HG02571 (cell line): ENCODE measurements at regions not wholly inside any gene's neighbourhood (a gene's known extent, or its start where the extent isn't known, plus 50 kb on each side); places are given as distances from the start of the nearest gene placed in this dataset.

Experiments used
- ATAC-seq: cut with Tn5 transposase; IDR thresholded peaks from one replicate; pipeline ENCODE4 v1.9.1; 2021; ENCODE audit warnings: mild to moderate bottlenecking, moderate library complexity; ENCODE audit not compliant: unreplicated experiment

DNA sequence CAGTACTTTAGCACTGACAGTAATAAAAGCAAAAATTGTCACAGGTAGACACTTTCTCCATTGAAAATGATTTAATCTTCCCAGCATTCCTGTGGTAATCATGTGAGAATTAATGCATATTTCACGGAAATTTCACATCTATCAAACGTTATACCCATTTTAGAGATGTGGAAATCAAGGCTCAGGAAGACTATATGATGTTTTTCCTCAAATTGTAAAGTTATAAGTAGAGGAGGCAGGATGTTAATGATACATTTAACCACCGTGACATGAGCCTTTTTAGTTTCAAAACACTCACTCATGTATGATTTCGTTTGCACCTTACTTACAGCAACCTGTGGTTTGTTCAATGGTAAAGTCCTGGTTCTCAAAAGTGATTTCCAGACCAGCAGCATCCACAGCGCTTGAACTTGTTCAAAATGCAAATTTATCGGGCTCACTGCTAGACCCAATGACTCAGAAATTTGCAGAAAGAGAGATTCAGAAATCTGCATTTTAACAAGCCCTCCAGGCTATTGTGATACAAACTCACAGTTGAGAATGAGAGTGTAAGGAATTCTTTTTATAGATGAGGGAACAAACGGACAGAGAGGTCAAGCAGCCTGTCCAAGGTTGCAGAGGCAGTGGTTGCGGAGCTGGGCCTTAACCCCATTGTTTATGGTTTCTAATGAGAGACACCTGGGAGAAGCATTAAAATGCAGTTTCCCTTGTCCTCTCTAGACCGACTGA lies 654.8 kb upstream of the TBX3 start:
- ATAC-seq: no peak

DNA sequence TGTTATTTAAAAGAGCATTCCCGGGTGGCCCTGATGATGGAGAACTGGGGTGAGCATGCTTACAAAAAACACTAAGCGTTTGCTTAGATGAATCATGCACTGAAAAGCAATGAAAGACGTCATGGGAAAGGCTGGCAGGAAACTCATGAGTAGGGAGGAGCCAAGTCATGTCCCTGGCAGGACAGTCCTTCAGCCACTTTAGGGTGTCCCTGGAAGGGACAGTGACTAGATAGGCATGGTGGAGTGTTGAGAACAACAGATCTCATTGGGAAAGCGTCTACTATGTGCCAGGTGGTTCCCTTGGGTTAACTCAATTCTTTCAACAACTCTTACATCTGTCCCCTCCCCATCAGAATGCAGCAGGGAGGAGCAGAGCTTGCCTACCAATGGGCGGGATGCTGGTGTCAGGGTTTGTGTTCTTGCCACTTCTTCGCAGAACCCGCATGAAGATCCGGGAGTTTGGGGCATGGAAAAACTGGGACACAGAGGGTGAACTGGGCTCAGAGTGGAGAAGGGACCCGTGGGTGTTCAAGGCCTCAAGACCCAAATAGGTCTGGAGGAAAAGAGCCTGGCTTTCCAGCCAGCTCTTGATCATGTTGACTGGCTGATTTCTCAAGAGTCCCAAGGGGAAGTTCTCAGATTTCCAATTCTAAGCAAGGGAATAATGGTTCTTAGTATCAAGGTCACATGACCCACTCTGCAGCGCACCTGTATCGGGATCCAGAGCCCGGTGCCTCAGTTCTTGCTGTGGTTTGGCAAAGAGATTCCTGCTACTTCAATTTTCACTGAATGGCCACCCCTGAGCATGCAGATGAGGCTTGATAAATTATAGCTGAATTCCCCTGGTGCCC lies 653.9 kb upstream of the TBX3 start:
- ATAC-seq: no peak

DNA sequence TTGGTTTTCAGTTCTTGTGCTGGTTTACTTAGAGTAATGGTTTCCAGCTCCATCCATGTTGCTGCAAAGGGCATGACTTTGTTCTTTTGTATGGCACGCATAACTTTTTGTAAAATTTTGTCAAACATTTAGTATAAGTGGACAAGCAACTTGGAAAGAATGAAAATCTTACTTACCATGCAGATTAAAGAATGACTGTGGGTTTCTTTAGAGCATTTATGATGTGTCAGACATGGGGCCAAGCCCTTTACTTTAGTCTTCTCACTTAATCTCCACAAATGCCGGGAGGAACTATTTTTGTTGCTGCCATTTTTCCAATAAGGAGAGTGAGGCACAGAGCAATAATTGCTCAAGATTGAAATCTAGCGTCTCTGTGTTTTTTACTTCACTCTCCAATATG lies 652.5 kb upstream of the TBX3 start:
- ATAC-seq: no peak

DNA sequence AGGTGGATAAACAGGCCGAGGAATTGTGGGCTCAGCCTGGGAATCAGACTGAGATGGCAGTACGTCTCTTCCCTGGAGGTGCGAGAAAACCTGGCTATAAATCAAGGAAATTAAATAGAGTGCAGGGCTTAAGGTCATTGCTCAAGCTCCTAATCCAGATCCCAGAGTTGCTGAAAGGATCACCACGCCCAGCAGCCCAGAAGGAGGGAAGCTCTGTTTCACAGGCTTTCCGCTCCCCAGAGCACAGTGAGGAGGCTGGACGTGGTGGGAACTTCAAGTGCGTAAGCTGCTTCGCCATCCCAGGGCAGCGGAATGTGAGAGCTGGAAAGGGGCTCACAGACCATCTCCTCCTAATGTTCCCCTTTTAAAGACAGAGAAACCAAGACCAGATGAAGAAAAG lies 651.6 kb upstream of the TBX3 start:
- no peak for ATAC-seq

DNA sequence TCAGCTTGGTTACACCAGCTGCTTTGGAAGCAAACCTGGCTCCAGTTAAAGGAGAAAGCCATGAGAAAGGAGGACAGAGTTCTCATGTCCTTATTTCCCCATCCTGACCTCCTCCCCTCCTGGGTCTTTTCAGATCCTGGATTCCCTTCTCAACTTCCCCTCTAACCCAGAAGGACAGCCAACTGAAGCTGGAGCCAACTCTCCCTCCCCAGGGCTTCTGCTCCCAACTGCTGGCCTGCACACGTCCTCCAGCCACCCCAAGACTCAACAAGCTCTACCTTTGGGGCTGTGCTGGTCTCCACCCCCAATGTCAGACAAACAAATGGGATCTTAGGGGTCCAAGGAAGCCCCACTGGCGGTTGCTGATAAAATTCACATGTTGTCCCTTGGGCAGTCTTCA lies 651.1 kb upstream of the TBX3 start:
- ATAC-seq: no peak

DNA sequence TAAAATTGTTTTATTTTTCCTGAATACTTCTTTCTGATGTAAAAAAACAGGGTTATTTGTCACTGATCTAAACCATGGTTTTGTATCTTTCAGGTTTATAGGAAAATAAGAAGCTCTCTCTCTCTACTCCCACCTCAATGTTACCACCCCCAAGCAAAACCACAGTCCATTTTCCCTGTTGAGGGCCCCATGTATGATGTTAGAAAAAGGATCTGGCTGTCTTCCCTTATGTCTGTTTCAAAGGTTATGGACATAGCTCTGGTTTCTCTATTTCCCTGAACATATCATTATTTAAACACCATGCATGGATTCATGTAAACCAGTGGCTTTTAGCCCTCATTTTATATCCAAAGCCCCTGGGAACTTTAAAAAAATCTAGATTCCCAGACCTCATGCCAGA lies 649.0 kb upstream of the TBX3 start:
- ATAC-seq: no peak

DNA sequence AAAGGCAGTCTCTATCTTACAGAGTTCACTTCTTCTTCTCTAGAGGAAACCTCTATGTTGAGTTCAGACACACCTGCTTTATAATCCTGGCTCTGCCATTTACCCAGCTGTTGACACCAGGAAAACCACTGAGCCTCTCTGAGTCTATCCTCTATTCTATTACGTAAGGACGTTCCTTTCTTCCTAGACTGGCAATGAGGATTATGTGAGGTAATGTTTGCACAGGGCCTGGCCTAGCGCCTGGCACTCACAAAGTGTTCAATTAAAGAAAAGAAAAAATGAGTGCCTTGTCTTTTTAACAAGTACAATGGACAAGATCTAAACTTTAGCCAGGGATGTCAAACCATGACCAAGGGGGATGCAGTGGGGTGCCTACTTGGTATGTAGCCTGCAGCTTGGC lies 641.9 kb upstream of the TBX3 start:
- no peak for ATAC-seq

DNA sequence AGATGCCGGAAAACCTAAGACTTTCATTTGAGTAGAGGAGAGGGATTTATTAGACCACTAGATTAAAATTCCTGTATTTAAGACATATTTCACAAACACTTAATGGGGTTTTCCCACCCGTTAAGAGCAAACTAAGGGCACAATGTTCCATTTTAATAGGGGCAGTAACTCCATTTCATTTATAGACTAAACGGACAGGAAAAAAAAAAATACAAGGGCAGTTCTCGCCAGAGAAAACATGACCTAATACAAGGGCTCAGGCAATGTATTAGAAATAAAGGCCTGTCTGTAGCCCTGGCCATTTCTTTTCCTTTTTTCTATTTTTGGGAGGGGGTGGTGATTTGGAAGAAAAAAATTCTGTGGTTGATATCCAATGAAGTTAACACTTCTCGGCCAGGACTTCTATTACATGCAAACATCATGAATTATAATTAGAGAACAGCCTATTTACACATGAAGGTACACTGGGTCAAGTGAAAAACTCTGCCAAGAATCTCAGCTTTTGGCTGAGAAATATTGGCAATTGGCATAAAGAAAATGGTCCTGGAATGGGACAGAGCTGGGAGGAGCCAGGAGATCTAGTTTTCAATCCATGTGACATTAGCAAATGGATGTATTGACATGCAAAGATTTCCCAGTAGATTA lies 641.1 kb upstream of the TBX3 start:
- no peak for ATAC-seq

DNA sequence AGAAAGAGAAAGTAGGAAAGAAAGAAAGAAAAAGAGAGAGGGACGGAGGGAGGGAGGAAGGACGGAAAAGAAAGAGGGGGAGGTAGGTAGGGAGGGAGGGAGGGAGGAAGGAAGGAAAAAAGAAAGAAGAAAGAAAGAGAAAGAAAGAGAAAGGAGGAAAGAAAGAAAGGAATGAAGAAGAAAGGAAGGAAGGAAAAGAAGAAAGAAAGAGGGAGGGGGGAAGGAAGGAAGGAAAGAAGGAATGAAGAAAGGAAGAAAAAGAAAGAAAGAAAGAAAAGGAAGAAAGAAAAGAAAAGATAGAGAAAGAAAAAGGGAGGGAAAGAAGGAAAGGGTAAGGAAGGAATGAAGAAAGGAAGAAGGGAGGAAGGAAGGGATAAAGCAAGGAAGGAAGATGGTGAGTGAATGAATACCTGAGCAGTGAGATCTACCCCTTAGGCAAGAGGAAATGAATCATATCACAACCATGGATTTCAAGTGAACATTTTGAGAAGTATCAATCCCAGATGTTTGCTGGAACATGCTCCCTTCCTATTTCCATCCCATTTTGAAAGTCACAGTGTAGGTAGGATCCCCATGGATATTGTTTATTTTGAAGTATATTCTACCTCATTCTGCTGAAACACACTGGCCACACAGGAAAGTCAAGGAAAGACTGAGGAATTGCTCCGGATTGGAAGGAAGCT lies 639.4 kb upstream of the TBX3 start:
- no peak for ATAC-seq

DNA sequence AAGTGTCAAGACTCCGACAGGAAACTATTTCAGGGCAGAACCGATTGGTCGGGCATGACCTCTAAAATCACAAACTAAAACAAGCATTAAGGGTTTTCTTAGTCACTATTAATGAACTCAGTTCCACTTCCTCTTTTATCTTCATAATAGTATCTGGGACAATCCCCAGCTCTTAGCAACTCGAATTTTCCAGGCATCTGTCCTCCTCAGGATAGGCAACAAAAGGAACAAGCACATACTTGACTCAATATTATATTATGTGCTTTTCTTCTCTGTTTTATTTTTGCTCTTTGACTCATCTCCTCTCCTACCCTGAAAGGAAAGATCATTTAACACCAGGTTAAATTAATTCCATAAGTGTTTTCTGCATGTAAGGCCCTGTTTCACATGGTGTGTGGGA lies 638.3 kb upstream of the TBX3 start:
- ATAC-seq: peak; percentile 65

DNA sequence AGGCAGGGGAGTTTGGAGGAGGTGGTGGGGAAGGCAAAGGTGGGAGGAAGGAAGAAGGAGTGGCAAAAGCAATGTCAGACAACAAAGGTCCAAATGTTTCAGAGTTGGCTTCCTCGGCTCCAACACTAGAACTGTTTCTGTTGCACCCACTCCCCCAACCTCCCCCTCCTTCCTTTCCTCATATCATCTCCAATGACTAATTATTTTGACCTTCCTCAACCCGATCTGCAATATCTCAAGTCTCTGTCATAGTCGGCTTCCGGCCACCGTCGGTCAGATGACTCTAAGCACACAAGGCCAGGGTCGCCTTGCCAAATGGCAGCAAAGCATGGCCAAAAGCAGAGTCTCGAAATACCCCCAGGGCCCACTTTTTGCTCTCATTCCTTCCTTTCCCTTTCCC lies 637.0 kb upstream of the TBX3 start:
- no peak for ATAC-seq

DNA sequence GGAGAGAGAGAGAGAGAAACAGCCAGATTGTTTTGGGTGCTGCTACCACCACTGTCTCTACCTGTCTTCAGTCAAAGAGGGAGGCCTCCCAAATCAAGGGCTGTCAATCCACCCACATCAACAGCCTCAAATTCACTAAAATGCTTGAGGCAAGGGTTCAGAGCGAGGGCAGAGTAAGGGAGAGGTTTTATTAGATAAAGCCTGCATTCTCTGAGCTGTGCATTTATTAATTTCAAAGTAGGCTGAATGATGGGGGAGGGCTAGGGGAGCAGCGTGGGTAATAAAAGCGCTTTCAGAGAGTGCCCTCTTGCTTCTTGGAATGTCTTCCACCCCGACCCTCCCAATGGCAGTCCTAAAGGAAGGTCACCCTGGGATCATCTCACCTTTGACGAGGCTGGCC lies 636.5 kb upstream of the TBX3 start:
- no peak for ATAC-seq

DNA sequence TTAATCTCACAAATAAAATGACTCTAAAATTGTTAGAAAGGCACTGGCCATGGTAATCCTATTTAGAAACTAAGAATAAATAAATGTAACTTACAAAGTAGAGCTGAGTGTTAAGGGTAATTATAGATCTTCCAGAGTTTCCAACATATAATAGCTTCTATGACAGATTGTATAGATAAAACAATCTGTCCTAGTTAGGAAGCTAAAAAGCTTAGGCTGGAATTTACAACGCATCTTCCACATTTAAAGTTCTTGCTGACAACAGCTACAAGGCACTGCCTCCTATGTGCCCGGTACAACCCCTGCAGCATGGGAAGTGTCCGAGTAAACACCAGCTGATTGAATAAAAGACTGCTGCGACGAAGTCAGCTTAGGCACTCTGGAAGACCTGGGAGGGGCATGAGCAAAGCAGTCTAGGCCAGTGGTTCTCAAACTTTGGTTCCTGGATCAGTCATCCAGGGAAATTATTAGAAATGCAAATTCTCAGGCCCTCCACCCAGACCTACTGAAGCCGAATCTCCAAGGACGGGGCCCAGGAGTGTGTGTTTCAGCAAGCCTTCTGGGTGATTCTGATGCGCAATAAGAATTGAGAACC lies 635.6 kb upstream of the TBX3 start:
- no peak for ATAC-seq

DNA sequence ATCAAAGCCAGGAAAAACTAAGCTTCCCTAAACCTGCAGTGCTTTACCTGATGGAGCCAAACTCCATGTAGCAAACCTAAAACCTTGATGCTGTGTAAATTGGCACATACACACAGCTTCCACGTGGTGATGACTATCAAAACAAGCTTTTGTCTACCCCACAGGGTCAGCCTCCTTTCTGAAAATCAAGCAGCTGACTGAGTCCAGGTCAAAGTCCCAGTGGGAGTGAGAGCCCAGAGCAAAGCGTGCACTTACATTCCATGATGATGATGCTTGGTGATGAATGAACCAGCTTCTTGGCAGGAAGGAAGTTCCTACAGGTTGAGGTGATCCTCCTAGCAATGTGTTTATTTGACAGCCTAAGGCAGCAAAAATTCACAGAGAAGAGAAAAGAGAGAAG lies 630.0 kb upstream of the TBX3 start:
- no peak for ATAC-seq

DNA sequence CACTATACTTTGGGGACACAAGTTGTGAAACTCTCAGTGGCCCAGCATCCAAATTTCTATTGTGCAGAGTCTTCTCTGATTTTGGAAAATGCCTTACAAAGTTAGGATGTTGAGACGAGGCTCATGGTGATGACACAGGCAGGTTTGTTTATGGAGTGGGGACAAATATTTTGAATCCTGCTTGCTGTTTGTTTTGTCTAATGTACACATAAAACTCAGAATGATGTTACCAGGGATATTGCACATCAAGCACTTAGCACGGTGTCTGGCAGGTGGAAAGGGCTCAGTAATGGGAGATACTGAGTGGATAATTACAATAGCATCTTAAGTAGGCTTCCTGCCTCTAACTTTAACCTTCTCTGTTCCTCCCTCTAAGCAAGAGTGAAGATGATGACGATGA lies 628.9 kb upstream of the TBX3 start:
- ATAC-seq: no peak

DNA sequence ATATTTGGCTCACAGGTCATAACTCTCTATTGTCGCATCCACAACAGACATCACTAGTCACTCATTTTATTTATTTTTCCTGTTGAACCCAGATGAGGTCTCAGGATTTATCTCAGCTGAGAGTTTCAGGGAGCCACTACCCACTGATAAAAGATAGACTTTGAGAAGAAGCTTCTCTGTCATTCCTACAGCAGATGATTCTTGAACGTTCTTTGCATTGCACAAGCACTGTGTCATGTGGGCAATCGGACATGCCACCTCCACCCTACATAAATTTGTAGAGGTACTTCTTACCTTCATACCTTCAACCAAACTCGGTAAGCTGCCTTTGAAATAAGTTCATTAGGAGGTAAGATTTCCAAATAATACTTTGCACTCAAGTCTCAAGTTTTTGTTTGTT lies 627.9 kb upstream of the TBX3 start:
- ATAC-seq: no peak

DNA sequence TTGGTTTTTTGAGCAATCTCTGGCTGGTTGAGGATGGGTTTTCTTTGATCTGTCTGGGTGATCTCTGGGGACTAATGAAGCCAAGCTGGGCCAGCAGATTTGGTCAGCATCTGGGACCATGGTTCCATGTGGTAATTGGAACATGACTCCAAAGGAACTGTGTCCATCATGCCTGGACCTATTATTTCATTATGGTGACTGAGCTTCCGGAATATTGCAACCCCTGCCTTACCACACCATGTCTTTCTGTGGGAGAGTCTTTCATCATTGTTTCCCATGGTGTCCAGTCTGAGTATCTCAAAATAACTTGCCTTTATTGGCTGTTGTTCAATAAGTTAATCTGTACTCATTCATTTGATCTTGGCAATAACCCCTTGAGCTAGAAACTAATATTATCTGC lies 624.9 kb upstream of the TBX3 start:
- ATAC-seq: no peak

DNA sequence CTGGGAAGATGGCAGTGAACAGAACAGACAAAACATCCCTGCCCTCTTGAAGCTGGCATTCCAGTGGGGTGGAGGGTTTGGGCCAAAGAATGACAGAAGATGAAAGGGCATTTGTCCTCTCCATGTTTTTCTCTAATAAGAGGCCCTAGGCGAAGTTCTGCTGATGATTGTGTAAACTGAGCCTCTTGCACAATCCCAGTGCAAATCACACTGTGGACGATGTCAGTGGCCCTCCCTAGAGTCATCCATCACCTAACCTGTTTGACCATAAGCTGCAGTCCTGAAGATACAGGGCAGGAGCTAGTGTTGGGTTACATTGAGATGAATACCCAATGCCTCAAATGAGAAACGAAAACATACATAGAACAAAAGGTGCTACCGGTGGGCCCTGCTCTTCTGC lies 622.4 kb upstream of the TBX3 start:
- ATAC-seq: no peak

DNA sequence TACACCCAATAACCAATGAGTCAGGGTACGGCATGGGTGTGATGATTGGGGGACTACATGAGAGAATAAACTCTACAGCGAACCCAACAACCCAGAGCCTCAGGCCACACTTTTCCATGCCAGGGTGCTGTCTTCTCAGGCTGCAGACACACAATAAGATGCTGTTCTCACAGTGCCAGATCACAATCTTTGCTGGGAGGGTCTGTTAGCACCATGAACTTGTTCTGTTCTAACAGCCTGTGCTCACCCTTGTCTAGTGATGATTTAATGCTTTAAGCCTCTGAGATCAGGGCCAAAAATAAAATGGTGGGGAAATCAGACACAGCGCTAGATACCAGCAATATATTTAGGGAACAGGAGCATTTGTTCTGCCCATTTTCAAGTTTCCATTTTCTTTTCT lies 621.9 kb upstream of the TBX3 start:
- no peak for ATAC-seq

DNA sequence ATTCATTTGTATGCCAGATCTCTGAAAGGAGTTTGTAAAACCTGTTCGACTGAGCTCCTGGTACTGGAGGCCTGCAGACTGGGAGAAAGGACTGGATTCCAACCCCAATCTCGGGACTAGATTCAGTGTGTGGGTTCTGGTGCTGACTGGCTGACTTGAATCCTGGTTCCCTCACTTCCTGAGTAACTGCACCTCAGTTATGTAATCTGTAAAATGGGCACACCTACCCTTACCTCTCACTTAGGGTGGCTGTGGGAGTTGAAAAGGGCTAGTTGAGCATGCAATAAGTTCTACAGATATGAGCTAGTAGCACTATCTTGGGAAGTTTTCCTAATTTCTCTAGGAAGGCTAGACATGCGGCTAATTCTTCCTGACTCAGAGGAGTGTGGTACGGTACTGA lies 621.3 kb upstream of the TBX3 start:
- no peak for ATAC-seq

DNA sequence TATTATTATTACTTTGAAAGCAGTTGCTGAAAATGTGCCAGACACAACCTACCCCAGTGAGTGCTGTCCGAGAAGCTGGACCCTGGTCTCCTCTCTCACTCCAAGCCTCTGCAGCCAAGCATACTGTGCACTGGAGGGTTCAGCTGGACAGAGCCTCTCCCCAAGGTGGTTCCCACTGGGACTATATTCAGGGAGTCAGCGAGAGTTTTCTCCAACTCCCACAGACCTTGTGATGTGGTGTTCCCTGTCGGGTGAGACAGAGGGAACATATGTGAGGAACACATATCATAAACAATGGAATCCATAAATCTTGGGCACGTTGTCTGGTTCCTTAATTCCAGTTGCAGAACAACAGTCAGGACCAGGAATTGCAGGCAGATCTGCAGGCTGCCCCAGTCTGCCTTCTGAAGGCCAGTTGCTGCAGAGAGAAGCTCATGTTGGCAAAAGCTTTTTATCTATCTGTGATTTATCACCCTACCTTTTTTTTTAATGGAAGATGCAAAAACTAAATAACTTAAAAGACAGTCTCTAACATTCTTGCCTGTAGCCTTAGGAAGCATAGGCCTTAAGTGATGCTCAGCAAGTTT lies 619.8 kb upstream of the TBX3 start:
- no peak for ATAC-seq
